IMR-90 (cell line): ENCODE measurements at regions not wholly inside any gene's neighbourhood (a gene's known extent, or its start where the extent isn't known, plus 50 kb on each side); places are given as distances from the start of the nearest gene placed in this dataset.

Source experiments
- ATAC-seq: fragments of 200-7000 bp; cut with Tn5 transposase; 2 replicates; pipeline ENCODE4 v1.9.1; 2020; ENCODE audit warnings: low read depth, mild to moderate bottlenecking, moderate library complexity
- BruUV-seq: library from RNA; stranded (reverse); fragments of 400-500 nt; replicated peaks from 2 replicates; lab custom pipeline; 2021; lab: Mats Ljungman, UMichigan
- CTCF ChIA-PET: fragments of 300-600 bp; formaldehyde crosslinking; extraction: SDS; loops from one replicate; lab custom pipeline; 2021; ENCODE audit warnings: antibody characterized with exemption; lab: Yijun Ruan, JAX
- POLR2A ChIA-PET: fragments of 300-600 bp; sonication (Branson Sonifier 250); formaldehyde crosslinking; loops from one replicate; lab custom pipeline; 2022; ENCODE audit warnings: antibody characterized with exemption; ENCODE audit not compliant: unreplicated experiment; lab: Charles Lee
- DNase-seq: peaks from one replicate; pipeline ENCODE4 v3.0.0; 2013
- H2AFZ ChIP-seq: replicated peaks from 2 replicates; pipeline ENCODE3; 2013; ENCODE audit warnings: low read length, mild to moderate bottlenecking; ENCODE audit not compliant: poor library complexity
- H2AK5ac ChIP-seq: 2 replicates; pipeline ENCODE4 v1.6.1; 2013; ENCODE audit warnings: low read depth, low read length, inconsistent platforms
- H2AK9ac ChIP-seq: replicated peaks from 2 replicates; pipeline ENCODE3; 2013; ENCODE audit warnings: mild to moderate bottlenecking, low read depth, low read length, moderate library complexity; ENCODE audit not compliant: poor library complexity
- H2BK120ac ChIP-seq: 2 replicates; pipeline ENCODE4 v1.6.1; 2013; ENCODE audit warnings: low read depth, low read length, inconsistent platforms
- H2BK15ac ChIP-seq: 3 replicates; pipeline ENCODE4 v1.6.1; 2013; ENCODE audit warnings: low read depth, low read length, inconsistent platforms
- H2BK20ac ChIP-seq: 2 replicates; pipeline ENCODE4 v1.6.1; 2013; ENCODE audit warnings: low read depth, mild to moderate bottlenecking, inconsistent platforms, low read length, moderate library complexity
- H2BK5ac ChIP-seq: 2 replicates; pipeline ENCODE4 v1.6.1; 2013; ENCODE audit warnings: mild to moderate bottlenecking, low read depth, low read length, inconsistent platforms; ENCODE audit not compliant: poor library complexity, severe bottlenecking
- H3K14ac ChIP-seq: replicated peaks from 2 replicates; pipeline ENCODE4 v1.6.1; 2013; ENCODE audit warnings: low read depth, low read length, inconsistent platforms
- H3K18ac ChIP-seq: 2 replicates; pipeline ENCODE4 v1.6.1; 2013; ENCODE audit warnings: low read depth, low read length, control low read depth
- H3K23ac ChIP-seq: 2 replicates; pipeline ENCODE4 v1.6.1; 2013; ENCODE audit warnings: low read depth, low read length, inconsistent platforms
- H3K27ac ChIP-seq: 2 replicates; pipeline ENCODE4 v1.5.1; 2013; ENCODE audit warnings: mild to moderate bottlenecking, control low read depth, low read length; ENCODE audit not compliant: insufficient read depth
- H3K27me3 ChIP-seq: 2 replicates; pipeline ENCODE4 v1.6.1; 2013; ENCODE audit warnings: low read length; ENCODE audit not compliant: control insufficient read depth, insufficient read depth
- H3K36me3 ChIP-seq: 2 replicates; pipeline ENCODE4 v1.6.1; 2013; ENCODE audit warnings: low read length, mixed read lengths; ENCODE audit not compliant: control insufficient read depth, insufficient read depth
- H3K4ac ChIP-seq: 2 replicates; pipeline ENCODE4 v1.6.1; 2013; ENCODE audit warnings: low read depth, low read length, inconsistent platforms
- H3K4me1 ChIP-seq: 2 replicates; pipeline ENCODE4 v1.6.1; 2013; ENCODE audit warnings: low read length, mixed read lengths; ENCODE audit not compliant: control insufficient read depth, insufficient read depth
- H3K4me2 ChIP-seq: 2 replicates; pipeline ENCODE4 v1.6.1; 2013; ENCODE audit warnings: low read depth, mild to moderate bottlenecking, control low read depth, low read length, moderate library complexity
- H3K4me3 ChIP-seq: 2 replicates; pipeline ENCODE4 v1.5.1; 2013; ENCODE audit warnings: low read depth, mild to moderate bottlenecking, control low read depth, low read length, moderate library complexity; ENCODE audit not compliant: insufficient read depth
- H3K56ac ChIP-seq: 2 replicates; pipeline ENCODE4 v1.6.1; 2013; ENCODE audit warnings: low read length, inconsistent platforms; ENCODE audit not compliant: insufficient read depth; ENCODE audit errors: extremely low read depth
- H3K79me1 ChIP-seq, 2 experiments: 2 replicates each; pipeline ENCODE4 v1.6.1; 2013; ENCODE audit warnings: low read length in 2 of 2, inconsistent platforms in 1 of 2, low read depth in 1 of 2
- H3K9ac ChIP-seq: 2 replicates; pipeline ENCODE4 v1.6.1; 2013; ENCODE audit warnings: low read depth, low read length, control low read depth
- H3K9me1 ChIP-seq: 2 replicates; pipeline ENCODE4 v1.6.1; 2013; ENCODE audit warnings: low read length, inconsistent platforms; ENCODE audit not compliant: insufficient read depth
- H3K9me3 ChIP-seq: 2 replicates; pipeline ENCODE4 v1.6.1; 2013; ENCODE audit warnings: low read length; ENCODE audit not compliant: control insufficient read depth, insufficient read depth
- H4K20me1 ChIP-seq: 2 replicates; pipeline ENCODE4 v1.6.1; 2013; ENCODE audit warnings: low read length, inconsistent platforms; ENCODE audit not compliant: insufficient read depth
- H4K5ac ChIP-seq: 2 replicates; pipeline ENCODE4 v1.6.1; 2013; ENCODE audit warnings: mild to moderate bottlenecking, low read depth, low read length, control low read depth
- H4K8ac ChIP-seq, 2 experiments: 2 replicates each; pipeline ENCODE4 v1.6.1; 2013; ENCODE audit warnings: low read depth in 2 of 2, low read length in 2 of 2, control low read depth in 1 of 2, inconsistent platforms in 1 of 2
- H4K91ac ChIP-seq: 2 replicates; pipeline ENCODE4 v1.6.1; 2013; ENCODE audit warnings: low read depth, low read length, inconsistent platforms; ENCODE audit not compliant: insufficient read depth
- BHLHE40 ChIP-seq: fragments of 150-350 bp; IDR thresholded peaks from 2 replicates; pipeline ENCODE4 v1.6.1; 2016; ENCODE audit warnings: mild to moderate bottlenecking, low read depth, low read length
- CEBPB ChIP-seq: IDR thresholded peaks from 2 replicates; pipeline ENCODE4 v1.6.1; 2012; ENCODE audit warnings: low read depth, low read length, improper control_type of control experiment
- CHD1 ChIP-seq: IDR thresholded peaks from 2 replicates; pipeline ENCODE4 v1.6.1; 2012; ENCODE audit warnings: low read depth, low read length, improper control_type of control experiment
- ELK1 ChIP-seq: fragments of 150-350 bp; IDR thresholded peaks from 2 replicates; pipeline ENCODE4 v1.6.1; 2016; ENCODE audit warnings: low read depth, mild to moderate bottlenecking, low read length, moderate library complexity, borderline replicate concordance
- FOS ChIP-seq: fragments of 150-350 bp; IDR thresholded peaks from 2 replicates; pipeline ENCODE4 v1.6.1; 2016; ENCODE audit warnings: low read depth, low read length
- MAFK ChIP-seq: IDR thresholded peaks from 2 replicates; pipeline ENCODE4 v1.6.1; 2012; ENCODE audit warnings: low read depth, low read length, improper control_type of control experiment
- MAZ ChIP-seq: IDR thresholded peaks from 2 replicates; pipeline ENCODE4 v1.6.1; 2012; ENCODE audit warnings: low read depth, mild to moderate bottlenecking, low read length, improper control_type of control experiment, moderate library complexity, borderline replicate concordance
- MXI1 ChIP-seq: IDR thresholded peaks from 2 replicates; pipeline ENCODE4 v1.6.1; 2012; ENCODE audit warnings: low read depth, mild to moderate bottlenecking, low read length, moderate library complexity, borderline replicate concordance
- NFE2L2 ChIP-seq: fragments of 150-350 bp; IDR thresholded peaks from 2 replicates; pipeline ENCODE4 v1.6.1; 2016; ENCODE audit warnings: low read depth, mild to moderate bottlenecking, low read length
- POLR2A ChIP-seq: IDR thresholded peaks from 2 replicates; pipeline ENCODE4 v1.6.1; 2012; ENCODE audit warnings: mild to moderate bottlenecking, low read depth, low read length
- RAD21 ChIP-seq: IDR thresholded peaks from 2 replicates; pipeline ENCODE4 v1.6.1; 2012; ENCODE audit warnings: low read length, improper control_type of control experiment
- RCOR1 ChIP-seq: IDR thresholded peaks from 2 replicates; pipeline ENCODE4 v1.6.1; 2012; ENCODE audit warnings: mild to moderate bottlenecking, low read length, improper control_type of control experiment; ENCODE audit not compliant: insufficient replicate concordance
- RFX5 ChIP-seq: IDR thresholded peaks from 2 replicates; pipeline ENCODE4 v1.8.0; 2012; ENCODE audit warnings: low read depth, mild to moderate bottlenecking, low read length, moderate library complexity
- SMC3 ChIP-seq: fragments of 150-350 bp; IDR thresholded peaks from 2 replicates; pipeline ENCODE4 v1.6.1; 2016; ENCODE audit warnings: low read depth, mild to moderate bottlenecking, antibody characterized with exemption, low read length, moderate library complexity
- WGBS, 2 experiments: methylation state at CpG; one replicate each; pipeline versions ENCODE4 v1.1.5 to v1.1.7; 2013; ENCODE audit warnings: missing lambda C conversion rate in 2 of 2; ENCODE audit not compliant: insufficient read length in 1 of 2; ENCODE audit errors: extremely low coverage in 2 of 2; 5-methylcytosine and 5-hydroxymethylcytosine counted together
- dilution Hi-C: fragments of 300-500 bp; cut with HindIII; formaldehyde crosslinking; loops from one replicate; pipeline ENCODE4 v1.14.3; 2018; ENCODE audit warnings: low sequenced_read_pairs; ENCODE audit not compliant: unreplicated experiment
- in situ Hi-C: fragments of 300-500 bp; cut with MboI; formaldehyde crosslinking; loops from 3 replicates; pipeline ENCODE4 v1.14.3; 2019; ENCODE audit warnings: low sequenced_read_pairs, inconsistent platforms, mixed read lengths
- intact Hi-C: fragments of 100-400 bp; cut with micrococcal nuclease; formaldehyde crosslinking; loops from 2 replicates; pipeline ENCODE4 v1.10.0; 2022
- TF ChIP-seq, protein P1 (sequence below): fragments of 150-350 bp; IDR thresholded peaks from 2 replicates; pipeline ENCODE4 v1.6.1; 2017; ENCODE audit warnings: mild to moderate bottlenecking, antibody characterized with exemption, low read length, low read depth
- TF ChIP-seq, protein P2 (sequence below): conservative IDR thresholded peaks from 2 replicates; pipeline ENCODE4 v1.5.1; 2012; ENCODE audit warnings: mild to moderate bottlenecking, low read depth, low read length, improper control_type of control experiment

DNA sequence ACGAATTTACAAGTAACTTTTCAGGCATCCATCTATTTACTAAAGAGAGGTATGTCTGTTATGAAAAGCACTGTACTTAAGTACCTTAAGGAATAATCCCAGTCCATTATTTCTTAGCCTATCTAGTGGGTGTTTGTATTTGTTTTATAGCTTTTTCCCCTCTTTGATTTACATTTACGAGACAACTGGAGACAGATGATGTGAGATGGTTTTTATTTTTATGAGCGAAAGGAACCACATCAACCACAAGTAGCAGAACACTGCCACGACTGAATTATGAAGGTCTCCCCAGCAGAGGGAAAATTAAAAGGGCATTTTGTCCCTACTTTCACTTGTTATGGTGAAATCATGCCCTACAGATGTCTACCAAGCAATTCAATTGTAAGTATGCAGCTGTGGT is 357.8 kb downstream of the NFIB start:
- Histone ChIP-seq H3K9me3 (no peaks in the 10 kb centered on the region), H3K14ac (no peak overlapping the region), H3K27me3 (peaks cover 9% of the 10 kb centered on the region; the same call in 1 of the 2 replicates), H2AK9ac (no peak overlapping the region), H3K18ac (no peak overlapping the region), H3K4me3 (no peak overlapping the region), H3K23ac (no peak overlapping the region), H3K9ac (no peak overlapping the region), H2BK120ac (no peak overlapping the region), H3K36me3 (no peaks in the 10 kb centered on the region), H3K79me1 (no peaks in the 10 kb centered on the region), H2BK20ac (no peak overlapping the region), H2BK15ac (no peak overlapping the region), H2AK5ac (no peak overlapping the region), H2BK5ac (no peak overlapping the region), H2AFZ (no peak overlapping the region), H3K9me1 (no peaks in the 10 kb centered on the region), H3K27ac (no peak overlapping the region), H3K4ac (no peak overlapping the region), H4K8ac (no peak overlapping the region), H4K91ac (no peak overlapping the region), H3K56ac (no peak overlapping the region), H3K4me1 (no peaks in the 10 kb centered on the region), H4K5ac (no peak overlapping the region), H4K20me1 (no peaks in the 10 kb centered on the region), H3K4me2 (no peak overlapping the region)
- TF ChIP-seq FOS (no peak), RCOR1 (no peak), MXI1 (no peak), POLR2A (no peak), CHD1 (no peak), NFE2L2 (no peak), RAD21 (no peak), SMC3 (no peak), CEBPB (no peak), ELK1 (no peak), RFX5 (no peak), MAZ (no peak), BHLHE40 (no peak), MAFK (no peak)
- TF ChIP-seq, protein P1, sequence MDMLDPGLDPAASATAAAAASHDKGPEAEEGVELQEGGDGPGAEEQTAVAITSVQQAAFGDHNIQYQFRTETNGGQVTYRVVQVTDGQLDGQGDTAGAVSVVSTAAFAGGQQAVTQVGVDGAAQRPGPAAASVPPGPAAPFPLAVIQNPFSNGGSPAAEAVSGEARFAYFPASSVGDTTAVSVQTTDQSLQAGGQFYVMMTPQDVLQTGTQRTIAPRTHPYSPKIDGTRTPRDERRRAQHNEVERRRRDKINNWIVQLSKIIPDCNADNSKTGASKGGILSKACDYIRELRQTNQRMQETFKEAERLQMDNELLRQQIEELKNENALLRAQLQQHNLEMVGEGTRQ = no peak
- TF ChIP-seq, protein P2, sequence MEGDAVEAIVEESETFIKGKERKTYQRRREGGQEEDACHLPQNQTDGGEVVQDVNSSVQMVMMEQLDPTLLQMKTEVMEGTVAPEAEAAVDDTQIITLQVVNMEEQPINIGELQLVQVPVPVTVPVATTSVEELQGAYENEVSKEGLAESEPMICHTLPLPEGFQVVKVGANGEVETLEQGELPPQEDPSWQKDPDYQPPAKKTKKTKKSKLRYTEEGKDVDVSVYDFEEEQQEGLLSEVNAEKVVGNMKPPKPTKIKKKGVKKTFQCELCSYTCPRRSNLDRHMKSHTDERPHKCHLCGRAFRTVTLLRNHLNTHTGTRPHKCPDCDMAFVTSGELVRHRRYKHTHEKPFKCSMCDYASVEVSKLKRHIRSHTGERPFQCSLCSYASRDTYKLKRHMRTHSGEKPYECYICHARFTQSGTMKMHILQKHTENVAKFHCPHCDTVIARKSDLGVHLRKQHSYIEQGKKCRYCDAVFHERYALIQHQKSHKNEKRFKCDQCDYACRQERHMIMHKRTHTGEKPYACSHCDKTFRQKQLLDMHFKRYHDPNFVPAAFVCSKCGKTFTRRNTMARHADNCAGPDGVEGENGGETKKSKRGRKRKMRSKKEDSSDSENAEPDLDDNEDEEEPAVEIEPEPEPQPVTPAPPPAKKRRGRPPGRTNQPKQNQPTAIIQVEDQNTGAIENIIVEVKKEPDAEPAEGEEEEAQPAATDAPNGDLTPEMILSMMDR = no peak
- in situ Hi-C loops (no loop called here), intact Hi-C loops (no loop called here), dilution Hi-C loops (no loop called here)
- no peak for ATAC-seq
- DNase-seq = no peak
- no CpG with 5 or more reads among the region's 4 CpGs for WGBS, 2 experiments
- POLR2A ChIA-PET = no interaction called here
- BruUV-seq = no TSS peak
- CTCF ChIA-PET = no interaction called here
